GM19025 (cell line): ENCODE measurements at regions not wholly inside any gene's neighbourhood (a gene's known extent, or its start where the extent isn't known, plus 50 kb on each side); places are given as distances from the start of the nearest gene placed in this dataset.

Experiments
- ATAC-seq: cut with Tn5 transposase; IDR thresholded peaks from one replicate; pipeline ENCODE4 v1.9.1; 2021; ENCODE audit warnings: mild to moderate bottlenecking, low read depth, moderate library complexity; ENCODE audit not compliant: unreplicated experiment

DNA sequence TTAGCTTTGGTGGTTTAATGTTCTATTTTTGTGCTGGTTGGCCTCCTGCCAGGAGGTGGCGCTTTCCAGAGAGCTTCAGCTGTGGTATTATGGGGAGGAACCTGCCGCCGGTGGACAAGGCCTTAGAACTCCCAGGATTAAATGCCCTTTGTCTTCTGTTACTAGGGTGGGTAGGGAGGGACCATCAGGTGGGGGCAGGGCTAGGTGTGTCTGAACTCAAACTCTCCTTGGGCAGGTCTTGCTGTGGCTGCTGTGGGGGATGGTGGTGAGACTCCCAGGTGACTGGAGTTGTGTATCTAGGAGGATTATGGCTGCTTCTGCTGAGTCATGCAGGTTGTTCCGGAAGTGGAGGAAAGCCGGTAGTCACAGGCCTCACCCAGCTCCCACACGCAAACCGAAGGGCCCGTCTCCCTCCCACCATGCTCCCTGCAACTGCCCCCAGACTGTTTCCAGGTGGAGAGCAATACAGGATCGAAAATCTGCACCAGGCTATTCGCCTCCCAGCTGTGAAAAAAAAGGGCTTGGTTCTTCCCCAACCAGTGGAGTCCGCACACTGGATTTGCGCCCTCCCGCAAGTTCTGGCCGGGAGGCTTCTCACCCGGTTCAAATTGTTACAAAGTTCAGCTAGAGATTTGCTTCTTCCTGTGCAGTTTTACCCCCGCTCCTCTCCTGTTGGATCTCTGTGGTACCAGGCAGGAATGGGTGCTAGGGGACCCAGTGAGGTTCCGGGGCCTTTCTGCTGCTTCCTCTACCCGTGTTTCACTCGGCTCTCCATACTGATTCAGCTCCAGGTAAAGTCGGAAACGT, 220.5 kb downstream of the CENPF start:
- ATAC-seq: no peak

DNA sequence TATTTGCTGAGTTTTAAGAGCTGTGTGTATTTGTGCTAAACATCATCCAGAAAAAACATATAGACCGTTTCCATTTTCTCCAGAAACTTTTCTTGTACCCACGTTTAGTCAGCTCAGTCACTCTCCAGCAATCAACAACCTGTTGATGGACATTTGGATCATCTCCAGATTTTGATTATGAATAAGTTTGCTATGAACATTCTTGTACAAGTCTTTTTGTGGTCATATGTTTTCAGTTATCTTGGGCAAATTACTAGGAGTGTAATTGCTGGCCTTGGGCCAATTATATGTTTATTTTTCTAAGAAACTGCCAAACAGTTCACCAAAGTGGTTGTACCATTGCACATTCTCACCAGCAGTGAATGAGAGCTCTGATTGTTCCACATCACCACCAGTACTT, 221.8 kb downstream of the CENPF start:
- no peak for ATAC-seq

DNA sequence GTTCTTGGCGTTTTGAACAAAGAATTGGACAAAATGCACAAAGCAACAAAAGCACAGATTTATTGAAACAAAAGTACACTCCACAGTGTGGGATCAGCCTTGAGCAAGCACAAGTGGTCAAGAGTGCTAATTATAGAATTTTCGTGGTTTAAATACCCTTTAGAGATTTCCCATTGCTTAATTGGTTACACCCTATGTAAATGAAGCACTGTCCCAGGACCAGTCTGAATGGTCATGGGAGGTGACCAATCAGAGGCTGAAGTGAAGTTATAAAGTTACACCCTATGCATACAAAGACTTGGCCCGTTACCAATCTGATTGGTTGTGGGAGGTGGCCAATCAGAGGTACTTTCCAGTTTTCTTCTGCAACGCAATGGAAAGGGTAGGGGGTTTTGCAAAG, 223.6 kb downstream of the CENPF start:
- ATAC-seq: no peak

DNA sequence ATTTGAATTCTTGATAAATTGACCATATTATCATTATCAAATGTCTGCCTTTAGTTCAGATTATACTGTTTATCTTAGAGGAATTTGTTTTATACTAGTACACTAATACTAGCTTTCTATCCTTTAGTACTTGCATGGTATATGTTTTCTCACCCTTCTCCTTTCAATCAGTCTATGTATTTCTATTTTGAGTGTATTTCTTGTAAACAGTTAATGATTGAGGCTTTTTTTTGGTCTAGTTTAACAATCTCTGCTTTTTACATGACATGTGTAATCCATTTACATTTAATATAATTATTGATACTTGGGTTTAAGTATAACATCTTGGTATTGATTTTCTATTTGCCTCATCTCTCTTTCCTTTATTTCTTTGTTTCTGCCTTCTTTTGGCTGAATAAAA, 224.9 kb downstream of the CENPF start:
- no peak for ATAC-seq

DNA sequence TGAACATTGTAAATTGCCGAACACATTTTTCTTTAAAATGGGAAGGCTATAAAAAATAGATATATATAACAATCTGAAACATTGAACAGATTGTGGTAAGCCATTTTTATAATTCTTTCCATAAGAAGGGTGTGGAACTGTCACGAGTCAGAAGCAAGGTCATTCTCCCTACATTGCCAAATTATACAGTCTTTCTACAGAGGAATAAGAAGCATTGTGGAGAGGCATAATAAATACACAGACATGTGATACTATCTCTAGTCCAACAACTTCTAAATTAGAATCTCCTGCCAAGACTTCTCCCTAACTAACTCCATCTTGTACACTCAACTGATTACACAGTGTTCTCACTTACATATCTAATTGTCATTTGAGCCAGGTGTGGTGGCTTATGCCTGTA, 227.9 kb downstream of the CENPF start:
- no peak for ATAC-seq

DNA sequence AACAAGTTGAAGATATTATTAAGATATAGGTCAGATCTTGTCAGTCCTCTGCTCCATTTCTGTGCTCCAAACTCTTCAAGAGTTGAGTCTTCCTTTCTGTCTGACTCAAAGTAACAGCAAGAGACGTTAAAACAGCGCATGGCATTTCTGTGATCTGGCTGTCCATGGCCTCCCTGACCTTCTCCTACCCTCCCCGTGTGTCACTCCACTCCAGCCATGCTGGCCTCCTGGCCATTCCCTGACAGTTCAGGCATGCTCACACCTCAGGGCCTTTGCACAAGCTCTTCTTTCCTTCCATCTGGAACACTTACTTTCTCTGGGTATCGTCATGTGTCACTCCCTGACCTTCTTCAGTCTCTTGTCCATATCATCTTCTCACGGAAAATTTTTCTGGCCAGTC, 229.0 kb downstream of the CENPF start:
- ATAC-seq: no peak

DNA sequence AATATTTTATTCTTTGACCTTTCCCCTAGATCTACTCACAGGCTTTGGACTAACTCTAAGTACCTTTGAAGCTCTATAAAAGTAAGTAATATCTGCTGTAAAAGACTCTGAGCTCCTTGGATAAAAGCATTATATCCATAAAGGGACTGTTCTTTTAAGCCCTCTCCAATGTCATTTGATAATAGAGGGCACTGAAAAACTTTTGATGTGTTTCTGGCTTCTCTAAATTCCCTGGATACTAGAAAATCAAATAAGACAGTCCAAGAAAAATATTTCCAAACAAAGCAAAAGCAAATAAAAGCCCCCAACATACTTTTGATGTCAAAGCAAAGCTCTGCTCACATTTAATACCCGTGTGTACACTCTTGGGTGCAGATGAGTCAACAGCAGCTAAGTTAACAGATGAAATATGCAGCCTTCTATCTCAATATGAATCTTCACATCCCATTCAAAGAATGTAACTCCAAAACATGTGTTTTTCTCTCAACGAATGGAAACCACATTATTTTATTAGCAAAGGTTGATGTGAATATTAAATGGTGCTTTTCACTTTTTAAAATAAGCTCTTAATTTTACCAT, 230.3 kb downstream of the CENPF start:
- ATAC-seq: no peak

DNA sequence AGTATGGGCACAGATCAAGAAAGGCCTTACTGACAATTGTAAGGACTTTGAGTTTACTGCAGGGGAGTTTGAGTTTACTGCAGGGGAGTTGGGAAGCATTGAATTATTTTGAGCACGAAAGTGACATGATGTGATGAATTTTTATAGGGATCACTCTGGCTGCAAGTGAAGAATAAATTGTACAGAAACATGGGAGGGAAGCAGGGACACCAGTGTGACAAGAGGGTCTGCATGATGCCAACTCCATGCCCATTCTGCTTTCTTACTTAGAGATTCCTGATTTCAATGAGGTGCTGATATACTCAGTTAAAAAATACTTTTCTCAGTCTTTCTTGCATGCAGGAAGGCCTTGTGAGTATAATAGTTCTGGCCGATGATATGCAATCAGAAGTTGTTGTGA, 234.4 kb downstream of the CENPF start:
- no peak for ATAC-seq

DNA sequence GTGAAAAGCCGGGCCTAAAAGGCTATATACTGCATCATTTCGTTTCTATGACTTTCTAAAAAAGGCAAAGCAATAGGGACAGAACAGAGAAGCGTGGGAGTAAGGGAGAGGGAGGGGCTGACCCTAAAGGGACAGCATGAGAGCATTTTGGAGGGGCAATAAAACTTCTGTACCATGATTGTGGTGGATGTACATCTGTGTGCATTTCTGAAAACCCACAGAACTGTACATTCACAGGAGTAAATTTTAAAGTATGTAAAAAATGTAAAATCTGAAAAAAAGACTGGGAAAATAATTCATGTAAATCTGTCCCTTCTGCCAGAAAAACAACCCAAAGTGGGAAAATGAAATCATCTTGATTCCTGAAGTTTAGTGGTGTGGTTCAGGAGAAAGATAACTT, 235.4 kb downstream of the CENPF start:
- ATAC-seq: no peak

DNA sequence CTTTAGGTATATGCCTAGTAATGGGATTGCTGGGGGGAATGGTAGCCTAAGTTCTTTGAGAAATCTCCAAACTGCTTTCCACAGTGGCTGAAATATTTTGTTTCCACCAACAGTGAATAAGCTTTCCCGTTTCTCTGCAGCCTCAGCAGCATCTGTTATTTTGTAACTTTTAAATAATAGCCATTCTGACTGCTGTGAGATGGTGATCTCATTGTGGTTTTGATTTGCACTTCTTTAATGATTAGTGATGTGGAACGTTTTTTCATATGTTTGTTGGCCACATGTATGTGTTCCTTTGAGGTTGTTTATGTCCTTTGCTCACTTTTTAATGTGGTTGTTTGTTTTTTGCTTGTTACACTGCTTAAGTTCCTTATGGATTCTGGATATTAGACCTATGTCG, 237.4 kb downstream of the CENPF start:
- no peak for ATAC-seq

DNA sequence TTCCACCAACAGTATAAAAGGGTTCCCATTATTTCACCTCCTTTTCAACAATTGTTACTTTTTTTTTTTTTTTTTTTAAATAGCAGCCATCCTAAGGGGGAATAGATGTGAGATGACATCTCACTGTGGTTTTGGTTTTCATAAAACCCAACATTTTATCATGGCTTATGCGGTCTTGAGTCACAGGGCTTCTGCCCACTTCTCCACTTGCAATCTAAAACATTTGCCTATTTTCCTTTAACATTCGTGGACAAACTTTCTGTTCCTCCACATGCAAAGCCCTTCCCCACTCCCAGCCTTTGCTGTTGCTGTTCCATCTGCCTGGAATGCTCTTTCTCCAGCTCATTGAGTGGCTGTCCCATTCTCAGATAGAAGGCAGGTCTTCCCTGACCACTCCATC, 239.7 kb upstream of the KCNK2 start:
- ATAC-seq: no peak

DNA sequence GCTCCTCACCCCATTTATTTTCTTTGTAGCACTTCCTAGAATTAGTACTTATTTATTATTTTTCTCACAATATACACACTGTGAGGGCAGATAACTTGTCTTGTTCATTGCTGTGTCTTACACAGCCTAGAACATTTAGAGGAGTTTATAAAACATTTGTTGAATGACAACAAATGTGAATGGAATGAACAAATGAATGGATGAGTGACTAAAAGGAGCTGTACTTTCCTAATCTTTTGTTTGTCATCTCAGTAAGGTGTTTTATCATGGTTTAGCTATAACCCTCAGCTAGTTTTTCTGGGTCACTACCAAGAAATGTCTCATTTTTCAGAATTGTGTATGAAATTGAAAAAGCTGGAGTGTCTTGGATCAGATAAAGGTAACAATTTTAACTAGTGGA, 239.3 kb upstream of the KCNK2 start:
- no peak for ATAC-seq

DNA sequence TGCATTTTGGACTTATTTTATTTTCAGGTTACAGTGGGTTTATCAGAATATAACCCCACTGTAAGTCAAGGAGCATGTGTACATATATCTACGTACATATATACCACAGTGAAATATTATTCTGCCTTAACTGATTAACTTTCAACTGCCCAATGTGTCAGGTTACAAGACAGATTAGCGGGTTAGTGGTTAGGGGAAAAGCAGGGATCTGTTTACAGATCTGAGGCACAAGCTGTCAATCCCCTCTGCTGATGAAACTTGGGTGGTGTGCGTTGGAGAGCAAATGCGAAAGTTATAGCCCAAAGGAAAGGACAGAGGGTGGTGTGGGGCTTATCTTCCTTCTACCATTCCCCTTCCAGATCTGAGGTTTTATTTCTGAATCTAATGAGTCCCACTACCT, 238.2 kb upstream of the KCNK2 start:
- no peak for ATAC-seq

DNA sequence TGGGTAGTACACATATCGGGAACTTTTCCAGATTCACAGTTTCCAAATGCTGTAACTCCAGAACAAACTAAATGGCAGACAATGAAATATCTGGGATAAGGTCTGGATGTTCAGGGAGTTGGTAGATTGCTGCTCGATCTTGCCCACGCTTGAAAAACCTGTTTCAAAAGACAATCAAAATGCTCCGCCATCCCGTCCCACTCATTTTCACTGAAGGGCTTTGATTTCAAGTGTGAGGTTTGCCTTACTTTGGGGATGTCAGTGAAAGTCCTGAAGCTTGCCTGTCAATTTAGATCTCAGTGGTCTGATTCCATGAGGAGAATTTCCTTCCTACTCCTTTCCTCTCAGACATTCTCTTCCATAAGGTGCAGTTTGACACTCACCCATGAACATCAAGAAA, 236.3 kb upstream of the KCNK2 start:
- no peak for ATAC-seq

DNA sequence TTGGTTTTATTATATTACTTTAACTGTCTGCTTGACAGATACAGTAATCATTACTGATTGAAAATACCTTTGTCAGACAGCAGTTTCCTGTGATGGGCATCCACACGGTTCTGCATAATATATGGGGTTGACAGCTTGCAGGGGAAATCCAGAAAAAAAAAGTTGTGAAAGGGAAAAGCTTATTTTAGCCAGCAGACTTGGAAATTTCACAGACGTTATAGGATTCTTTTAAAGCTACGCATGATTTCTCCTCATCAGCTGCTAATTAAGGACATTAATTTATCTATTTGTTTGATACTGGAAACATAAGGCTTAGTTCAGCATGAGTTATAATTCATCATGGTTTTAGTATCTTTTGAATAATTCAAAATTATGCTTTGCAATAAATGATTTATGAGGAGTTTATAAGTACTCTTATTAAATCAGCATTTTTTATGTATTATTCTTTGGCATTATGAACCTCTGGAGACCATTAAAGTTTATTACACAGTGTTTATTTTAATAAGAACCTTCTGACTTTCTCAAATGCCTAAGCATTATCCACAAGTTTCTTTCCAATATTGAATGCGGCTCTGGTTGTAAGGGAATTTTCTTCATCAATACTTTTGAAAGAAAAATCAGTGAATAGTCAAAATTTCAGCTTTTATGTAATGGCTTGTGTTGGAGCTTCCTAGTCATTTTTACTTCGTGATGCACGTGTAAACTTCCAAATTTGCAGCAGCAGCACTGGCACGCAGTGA, 235.3 kb upstream of the KCNK2 start:
- ATAC-seq: no peak

DNA sequence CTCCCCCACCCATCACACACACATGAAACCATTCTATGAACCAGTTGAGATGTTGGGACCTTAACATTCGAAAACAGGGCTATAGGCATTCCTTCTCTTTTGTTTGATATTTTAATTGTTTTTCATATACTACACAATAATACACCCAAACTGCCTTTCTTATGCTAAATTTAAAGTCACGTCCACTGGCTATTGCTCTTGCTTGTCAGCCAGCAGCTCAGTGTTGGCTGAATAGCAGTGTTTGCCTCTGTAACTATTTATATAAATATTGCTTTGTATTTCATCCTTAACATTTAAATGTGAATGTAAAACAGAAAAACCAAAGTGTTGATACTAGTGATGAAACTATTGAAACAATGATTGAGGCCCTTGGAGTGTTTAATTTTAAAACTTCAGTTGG, 234.4 kb upstream of the KCNK2 start:
- no peak for ATAC-seq

DNA sequence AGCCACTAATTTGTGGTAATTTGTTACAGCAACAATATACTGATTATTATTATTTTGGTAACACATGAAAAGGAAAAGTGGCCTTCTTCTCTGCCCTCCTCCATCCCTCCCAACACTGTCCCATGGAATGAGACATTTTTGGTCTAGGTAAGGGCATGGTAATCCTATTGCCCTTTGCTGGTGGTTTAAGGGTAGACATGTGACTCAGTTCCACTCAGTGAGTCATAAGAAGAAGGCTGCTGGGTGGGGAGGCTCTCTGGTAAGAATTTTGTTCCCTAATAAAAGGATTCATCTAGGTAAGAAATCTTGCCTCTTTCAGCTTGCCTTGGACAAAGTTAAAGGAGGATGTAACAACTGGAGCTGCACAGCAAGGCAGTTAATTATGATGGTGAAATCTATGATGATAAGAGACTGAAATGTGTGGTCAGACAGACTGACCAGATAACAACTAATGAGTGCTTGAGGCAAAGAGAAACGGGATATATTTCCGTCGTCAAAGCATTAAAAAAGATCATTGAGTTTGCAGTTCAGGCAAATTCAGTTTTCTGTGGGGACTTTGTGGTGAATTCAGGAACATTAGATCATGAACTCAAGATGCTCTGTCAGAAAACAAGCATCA, 232.0 kb upstream of the KCNK2 start:
- ATAC-seq: no peak

DNA sequence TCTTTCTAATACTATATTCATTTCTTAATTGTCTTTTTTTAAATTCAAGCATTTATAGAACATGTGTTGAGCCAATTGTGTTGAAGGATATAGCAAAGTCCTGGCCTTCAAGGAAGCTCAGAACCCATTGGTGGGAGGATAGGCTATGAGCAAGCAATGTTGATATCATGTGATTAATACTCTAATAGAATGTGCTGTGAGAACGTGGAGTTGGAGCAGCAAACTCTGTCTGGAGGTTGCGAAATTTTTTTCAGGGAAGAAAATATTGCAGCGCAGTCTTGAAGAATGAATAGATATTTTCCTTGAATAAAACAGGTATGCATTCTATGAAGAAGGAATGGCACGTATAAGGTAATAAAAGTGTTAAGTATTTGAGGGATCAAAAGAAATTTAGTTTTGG, 229.2 kb upstream of the KCNK2 start:
- no peak for ATAC-seq

DNA sequence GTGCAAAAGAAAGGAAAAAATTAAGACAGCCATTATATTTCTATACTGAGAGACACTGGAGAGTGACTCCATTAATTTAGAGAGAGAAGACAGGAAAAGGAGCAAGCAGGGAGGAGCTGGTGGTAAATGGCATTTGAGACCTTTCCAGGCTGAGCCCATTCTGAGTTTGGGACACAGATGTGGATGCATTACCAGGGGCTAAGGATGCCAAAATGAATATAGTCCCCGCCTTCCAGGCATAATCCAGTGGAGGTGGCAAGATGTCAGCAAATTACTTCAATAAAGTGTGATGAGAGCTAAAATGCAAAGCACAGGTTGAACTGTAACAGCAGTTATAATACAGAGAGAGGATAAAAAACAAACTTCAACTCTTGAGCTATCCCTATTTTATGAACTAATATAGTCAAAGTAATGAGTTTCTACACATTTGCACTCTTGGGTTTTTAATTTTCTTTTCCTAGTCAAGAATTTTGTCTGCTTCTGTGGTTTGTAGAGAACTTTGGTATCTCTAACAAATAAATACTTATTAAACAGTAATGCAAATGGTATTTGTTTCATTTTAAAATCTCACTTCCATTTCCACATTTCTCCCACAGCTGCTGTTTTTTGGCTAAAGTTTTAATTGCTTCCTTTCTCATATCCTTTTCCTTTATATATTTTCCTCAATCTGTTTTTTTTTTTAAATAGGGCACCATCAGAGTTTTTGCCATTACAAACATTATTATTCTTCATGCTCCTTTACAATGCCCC, 228.2 kb upstream of the KCNK2 start:
- no peak for ATAC-seq

DNA sequence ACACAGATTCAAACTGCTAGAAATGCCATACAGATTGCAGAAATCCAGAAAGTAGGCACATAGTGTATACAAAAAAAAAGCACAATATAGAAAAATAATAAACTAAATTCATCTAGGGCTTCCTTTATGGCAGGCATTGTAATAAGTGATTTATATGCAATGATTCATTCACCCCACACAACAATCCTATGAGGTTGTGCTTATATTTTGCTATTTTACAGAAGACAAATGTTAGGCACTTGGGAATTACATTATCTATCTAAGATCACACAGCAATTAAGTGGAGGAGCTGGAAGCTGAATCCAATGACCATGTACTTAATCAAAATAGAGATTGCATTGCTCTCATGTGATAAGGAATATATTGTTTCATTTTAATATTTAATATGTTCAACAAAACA, 225.7 kb upstream of the KCNK2 start:
- ATAC-seq: no peak

DNA sequence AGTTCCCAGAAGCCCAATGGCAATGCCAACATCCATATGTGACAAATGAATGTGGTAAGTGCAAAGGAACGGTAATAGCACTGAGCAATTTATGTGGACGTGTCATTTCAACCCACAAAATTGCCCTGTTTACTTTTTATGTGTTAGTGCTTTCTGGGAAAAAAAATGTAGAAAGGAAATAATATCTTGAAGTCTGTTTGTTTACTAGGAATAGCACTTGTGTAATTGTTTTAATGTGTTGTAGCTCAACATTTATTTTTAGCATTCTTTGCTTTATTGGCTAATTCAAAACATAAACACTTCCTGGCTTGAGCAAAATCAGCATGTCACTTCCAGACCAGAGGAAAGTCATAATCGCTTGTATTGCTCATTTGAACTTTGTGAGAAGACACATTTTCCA, 224.8 kb upstream of the KCNK2 start:
- no peak for ATAC-seq
